Fibroblast of lung (primary cell): ENCODE measurements at regions not wholly inside any gene's neighbourhood (a gene's known extent, or its start where the extent isn't known, plus 50 kb on each side); places are given as distances from the start of the nearest gene placed in this dataset.
"Not testable (repeated sequence)": the region's sequence is repeated elsewhere in the genome, so short reads cannot be mapped to it uniquely, and the experiment has no call there.

Experiments
- EZH2 ChIP-seq: IDR thresholded peaks from 2 replicates; pipeline ENCODE4 v1.5.1; 2012; ENCODE audit warnings: low read length, control low read depth, mild to moderate bottlenecking; ENCODE audit errors: missing control alignments
- TF ChIP-seq, protein P1 (sequence below), 2 donors: IDR thresholded peaks in 1 of 2; conservative IDR thresholded peaks in 1 of 2; 1 replicate in 1 of 2; 2 replicates in 1 of 2; pipeline ENCODE4 v1.5.1; 2011 to 2012; ENCODE audit warnings: low read length in 2 of 2, control low read depth in 1 of 2, inconsistent platforms in 1 of 2, low read depth in 1 of 2, mild to moderate bottlenecking in 1 of 2

DNA sequence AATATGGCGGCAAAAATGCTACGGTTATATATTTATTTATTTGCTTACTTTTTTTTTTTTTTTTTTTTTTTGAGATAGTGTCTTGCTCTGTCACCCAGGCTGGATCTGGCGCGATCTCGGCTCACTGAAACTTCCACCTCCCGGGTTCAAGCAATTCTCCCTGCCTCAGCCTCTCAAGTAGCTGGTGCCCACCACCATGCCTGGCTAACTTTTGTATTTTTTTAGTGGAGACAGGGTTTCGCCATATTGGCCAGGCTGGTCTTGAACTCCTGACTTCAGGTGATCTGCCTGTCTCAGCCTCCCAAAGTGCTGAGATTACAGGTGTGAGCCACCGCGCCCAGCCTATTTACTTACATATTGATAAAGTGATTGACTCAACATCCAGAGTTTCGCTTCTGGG lies 511.6 kb downstream of the ZPLD1 start:
- TF ChIP-seq, protein P1, sequence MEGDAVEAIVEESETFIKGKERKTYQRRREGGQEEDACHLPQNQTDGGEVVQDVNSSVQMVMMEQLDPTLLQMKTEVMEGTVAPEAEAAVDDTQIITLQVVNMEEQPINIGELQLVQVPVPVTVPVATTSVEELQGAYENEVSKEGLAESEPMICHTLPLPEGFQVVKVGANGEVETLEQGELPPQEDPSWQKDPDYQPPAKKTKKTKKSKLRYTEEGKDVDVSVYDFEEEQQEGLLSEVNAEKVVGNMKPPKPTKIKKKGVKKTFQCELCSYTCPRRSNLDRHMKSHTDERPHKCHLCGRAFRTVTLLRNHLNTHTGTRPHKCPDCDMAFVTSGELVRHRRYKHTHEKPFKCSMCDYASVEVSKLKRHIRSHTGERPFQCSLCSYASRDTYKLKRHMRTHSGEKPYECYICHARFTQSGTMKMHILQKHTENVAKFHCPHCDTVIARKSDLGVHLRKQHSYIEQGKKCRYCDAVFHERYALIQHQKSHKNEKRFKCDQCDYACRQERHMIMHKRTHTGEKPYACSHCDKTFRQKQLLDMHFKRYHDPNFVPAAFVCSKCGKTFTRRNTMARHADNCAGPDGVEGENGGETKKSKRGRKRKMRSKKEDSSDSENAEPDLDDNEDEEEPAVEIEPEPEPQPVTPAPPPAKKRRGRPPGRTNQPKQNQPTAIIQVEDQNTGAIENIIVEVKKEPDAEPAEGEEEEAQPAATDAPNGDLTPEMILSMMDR (conservative IDR thresholded peaks at IDR 0.05 in 1 of 2, IDR thresholded peaks at IDR 0.05 in 1 of 2; ENCODE audit: low read depth in 1 of 2, low read length in 2 of 2), result not testable (repeated sequence)
- not testable (repeated sequence) for TF ChIP-seq EZH2
